HuH-7 (cell line): ENCODE measurements at regions not wholly inside any gene's neighbourhood (a gene's known extent, or its start where the extent isn't known, plus 50 kb on each side); places are given as distances from the start of the nearest gene placed in this dataset.
A peak's percentile ranks its signal among the peaks of the same experiment; 100 is the strongest.

Experiments
- DNase-seq: peaks from one replicate; pipeline ENCODE4 v3.0.0; 2011; ENCODE audit warnings: low spot score

DNA sequence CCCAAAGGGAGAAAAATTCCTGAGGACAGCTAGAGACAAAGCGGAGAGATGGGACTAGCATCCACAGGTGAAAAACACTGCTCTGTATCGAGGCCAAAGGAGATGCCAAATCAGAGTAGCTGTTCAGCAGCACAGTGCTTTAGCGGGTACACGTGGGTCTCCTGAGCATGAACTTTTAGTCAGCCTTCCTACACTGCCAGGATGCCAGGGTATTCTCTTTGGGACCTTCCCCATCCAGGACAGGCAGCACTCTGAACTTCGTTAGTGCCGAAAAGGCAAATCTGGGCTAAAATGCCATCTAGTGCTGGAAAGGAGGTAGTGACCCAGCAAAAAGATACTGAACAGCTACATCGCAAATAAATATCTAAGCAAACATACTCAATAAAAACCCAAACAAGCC, 64.9 kb downstream of the C6orf58 start:
- DNase-seq = peak; percentile 42
